Kidney (tissue), 13 donors: ENCODE measurements at regions not wholly inside any gene's neighbourhood (a gene's known extent, or its start where the extent isn't known, plus 50 kb on each side); places are given as distances from the start of the nearest gene placed in this dataset.

Experiments used
- DNase-seq, 5 donors: peaks; one replicate each; pipeline ENCODE4 v3.0.0-alpha.2; 2013 to 2020
- FAIRE-seq: peaks from 2 replicates; lab custom pipeline; 2012; peaks lifted over from hg19 to GRCh38; lab: Jason Lieb, UNC
- H3K27ac ChIP-seq, 2 donors: one replicate each; pipeline ENCODE4 v1.7.0; 2013; ENCODE audit warnings: low read depth in 2 of 2, low read length in 2 of 2, inconsistent platforms in 1 of 2
- H3K27me3 ChIP-seq: one replicate; pipeline ENCODE4 v1.7.1; 2013; ENCODE audit warnings: low read length, inconsistent platforms; ENCODE audit not compliant: control insufficient read depth, insufficient read depth
- H3K36me3 ChIP-seq, 3 donors: one replicate each; pipeline versions ENCODE4 v1.7.0 to v1.7.1; 2013; ENCODE audit warnings: low read length in 3 of 3, control low read depth in 1 of 3, inconsistent platforms in 1 of 3; ENCODE audit not compliant: insufficient read depth in 3 of 3, control insufficient read depth in 2 of 3
- H3K4me1 ChIP-seq, 3 donors: one replicate each; pipeline versions ENCODE4 v1.7.0 to v1.7.1; 2013; ENCODE audit warnings: low read length in 3 of 3, inconsistent platforms in 1 of 3, low read depth in 1 of 3; ENCODE audit not compliant: control insufficient read depth in 2 of 3, insufficient read depth in 2 of 3
- H3K4me3 ChIP-seq, 3 donors: one replicate each; pipeline versions ENCODE4 v1.7.0 to v1.8.1; 2013; ENCODE audit warnings: low read length in 3 of 3, control low read depth in 1 of 3, inconsistent platforms in 1 of 3
- H3K9ac ChIP-seq, 3 donors: one replicate each; pipeline versions ENCODE4 v1.7.0 to v1.7.1; 2013; ENCODE audit warnings: low read length in 3 of 3, control low read depth in 1 of 3, inconsistent platforms in 1 of 3
- H3K9me3 ChIP-seq, 3 donors: one replicate each; pipeline versions ENCODE4 v1.7.0 to v1.7.1; 2013; ENCODE audit warnings: low read length in 3 of 3, control low read depth in 1 of 3, inconsistent platforms in 1 of 3; ENCODE audit not compliant: control insufficient read depth in 2 of 3, insufficient read depth in 1 of 3
- CTCF ChIP-seq: IDR thresholded peaks from 3 replicates; pipeline ENCODE4 v1.5.1; 2012; ENCODE audit warnings: mild to moderate bottlenecking, moderate library complexity, borderline replicate concordance; ENCODE audit not compliant: insufficient read depth; ENCODE audit errors: extremely low read depth
- intact Hi-C: fragments of 100-400 bp; cut with DNase I; formaldehyde crosslinking; loops from one replicate; pipeline ENCODE4 v1.11.1; 2022
- donor health status: control.
- donor health status: control.
- donor health status: control.
- donor health status: control.
- donor health status: control.
- donor health status: DM: yes; HTN: yes; CAD: no.
- donor health status: Normal renal cell carcinoma (clear cell type).

- no peak for FAIRE-seq
Measured at GRCh38 chr6:91565207-91565606, 978.3 kb upstream of the MAP3K7 start.

GRCh38 chr6:91562955-91563354 is 976.1 kb upstream of the MAP3K7 start:
- Histone ChIP-seq H3K27me3 (no peaks in the 10 kb centered on the region), H3K4me1 (no peaks in the 10 kb centered on the region), H3K27ac (no peak overlapping the region), H3K4me3 (no peak overlapping the region), H3K9ac (no peak overlapping the region), H3K36me3 (no peaks in the 10 kb centered on the region), H3K9me3 (peaks cover 0 to 2% (median 0%) of the 10 kb centered on the region in 3 donors)
- TF ChIP-seq CTCF, result no peak
- FAIRE-seq, result no peak
- intact Hi-C loops, result no loop called here
- no peak for DNase-seq

More at GRCh38 chr6:91565207-91565606, 978.3 kb upstream of the MAP3K7 start:
- H3K27me3 ChIP-seq, result no peaks in the 10 kb centered on the region
- H3K27ac ChIP-seq, result no peak overlapping the region
- DNase-seq, result no peak
- intact Hi-C loops, result no loop called here
- H3K4me1 ChIP-seq, result no peaks in the 10 kb centered on the region
- TF ChIP-seq CTCF, result no peak
- peaks cover 0 to 2% (median 0%) of the 10 kb centered on the region in 3 donors for H3K9me3 ChIP-seq
- no peaks in the 10 kb centered on the region for H3K36me3 ChIP-seq
- no peak overlapping the region for H3K9ac ChIP-seq
- H3K4me3 ChIP-seq, result no peak overlapping the region

GRCh38 chr6:91560409-91560808 is 973.5 kb upstream of the MAP3K7 start:
- no peaks in the 10 kb centered on the region for H3K4me1 ChIP-seq
- intact Hi-C loops, result no loop called here
- FAIRE-seq (no peak), DNase-seq (no peak)
- no peaks in the 10 kb centered on the region for H3K27me3 ChIP-seq
- no peak overlapping the region for H3K27ac ChIP-seq
- TF ChIP-seq CTCF, result no peak
- H3K36me3 ChIP-seq, result no peaks in the 10 kb centered on the region
- H3K9me3 ChIP-seq, result peaks cover 0 to 2% (median 0%) of the 10 kb centered on the region in 3 donors
- H3K9ac ChIP-seq, result no peak overlapping the region
- H3K4me3 ChIP-seq, result no peak overlapping the region

- intact Hi-C loops, result no loop called here
- Histone ChIP-seq H3K9ac (no peak overlapping the region), H3K27ac (no peak overlapping the region), H3K4me1 (no peaks in the 10 kb centered on the region), H3K4me3 (no peak overlapping the region), H3K27me3 (no peaks in the 10 kb centered on the region), H3K36me3 (no peaks in the 10 kb centered on the region), H3K9me3 (peaks cover 0 to 2% (median 0%) of the 10 kb centered on the region in 3 donors)
- no peak for DNase-seq
- no peak for FAIRE-seq
- no peak for TF ChIP-seq CTCF
Measured at GRCh38 chr6:91540902-91541301, 954.0 kb upstream of the MAP3K7 start.
